Loucy (cell line): ENCODE measurements at regions not wholly inside any gene's neighbourhood (a gene's known extent, or its start where the extent isn't known, plus 50 kb on each side); places are given as distances from the start of the nearest gene placed in this dataset.

Experiments used
- H2AFZ ChIP-seq: fragments of 200-600 bp; sonication (generic); 2 replicates; pipeline ENCODE4 v1.6.0; 2016; ENCODE audit warnings: antibody characterized with exemption, mild to moderate bottlenecking, low read length, moderate library complexity
- H3F3A ChIP-seq: fragments of 200-600 bp; 2 replicates; pipeline ENCODE4 v1.6.0; 2016; ENCODE audit warnings: antibody characterized with exemption, low read depth, mild to moderate bottlenecking
- H3K27me3 ChIP-seq: fragments of 200-600 bp; sonication (generic); 2 replicates; pipeline ENCODE4 v1.6.1; 2014; ENCODE audit warnings: low read length, mild to moderate bottlenecking; ENCODE audit not compliant: insufficient read depth, poor library complexity, severe bottlenecking
- H3K36me3 ChIP-seq: fragments of 200-600 bp; sonication (generic); 2 replicates; pipeline ENCODE4 v1.6.1; 2016; ENCODE audit warnings: low read length; ENCODE audit not compliant: insufficient read depth
- H3K4me1 ChIP-seq: fragments of 200-600 bp; sonication (generic); 2 replicates; pipeline ENCODE4 v1.5.1; 2014; ENCODE audit warnings: low read length, mild to moderate bottlenecking; ENCODE audit not compliant: insufficient read depth, poor library complexity, severe bottlenecking
- H3K4me2 ChIP-seq: fragments of 200-600 bp; sonication (generic); 2 replicates; pipeline ENCODE4 v1.6.0; 2014; ENCODE audit warnings: antibody characterized with exemption, low read length, low read depth, mild to moderate bottlenecking; ENCODE audit not compliant: poor library complexity, severe bottlenecking
- H3K4me3 ChIP-seq: fragments of 200-600 bp; sonication (generic); 2 replicates; pipeline ENCODE4 v1.5.1; 2014; ENCODE audit warnings: low read length, mild to moderate bottlenecking, mixed read lengths; ENCODE audit not compliant: poor library complexity, severe bottlenecking
- H3K79me2 ChIP-seq: fragments of 200-600 bp; sonication (generic); 2 replicates; pipeline ENCODE4 v1.6.1; 2014; ENCODE audit warnings: low read length; ENCODE audit not compliant: insufficient read depth
- H3K9ac ChIP-seq: fragments of 200-600 bp; sonication (generic); 2 replicates; pipeline ENCODE4 v1.6.0; 2014; ENCODE audit warnings: mild to moderate bottlenecking, low read depth, low read length, moderate library complexity; ENCODE audit not compliant: poor library complexity, severe bottlenecking
- H3K9me2 ChIP-seq: fragments of 200-600 bp; sonication (generic); replicated peaks from 2 replicates; pipeline ENCODE4 v1.6.1; 2016; ENCODE audit warnings: low read depth, low read length, mixed read lengths
- H3K9me3 ChIP-seq: fragments of 200-600 bp; sonication (generic); 2 replicates; pipeline ENCODE4 v1.6.1; 2014; ENCODE audit warnings: mild to moderate bottlenecking, antibody characterized with exemption, low read length, low read depth; ENCODE audit not compliant: insufficient read depth
- H4K20me1 ChIP-seq: fragments of 200-600 bp; sonication (generic); 2 replicates; pipeline ENCODE4 v1.6.0; 2014; ENCODE audit warnings: antibody characterized with exemption, low read length, mild to moderate bottlenecking; ENCODE audit not compliant: insufficient read depth, poor library complexity, severe bottlenecking
- EZH2phosphoT487 ChIP-seq: fragments of 200-600 bp; IDR thresholded peaks from 2 replicates; pipeline ENCODE4 v1.6.1; 2018; ENCODE audit warnings: antibody characterized with exemption, mild to moderate bottlenecking, moderate library complexity, borderline replicate concordance
- TF ChIP-seq, protein P1 (sequence below): fragments of 200-600 bp; sonication (generic); conservative IDR thresholded peaks from 2 replicates; pipeline ENCODE4 v1.5.1; 2014; ENCODE audit warnings: mild to moderate bottlenecking, antibody characterized with exemption, low read length

DNA sequence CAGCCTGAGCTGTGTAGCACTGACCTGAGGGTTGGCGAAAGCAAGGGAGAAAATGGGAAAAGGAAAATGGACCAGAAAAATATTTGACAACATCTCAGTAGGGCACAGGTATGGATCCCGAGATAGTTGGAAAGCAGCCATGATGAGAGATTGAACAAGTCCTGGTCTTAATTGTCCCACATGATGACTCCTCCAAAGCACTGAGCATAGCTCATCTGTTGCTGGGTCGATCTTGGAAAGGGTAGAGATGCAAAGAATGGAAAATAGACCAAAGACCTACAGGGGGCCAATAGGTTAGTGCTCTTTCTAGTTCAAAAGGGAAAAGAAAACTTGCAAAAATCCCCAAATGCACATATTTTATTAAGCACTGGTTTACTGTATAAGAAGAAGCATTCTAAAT is 251.9 kb downstream of the SEC23A start:
- no peaks in the 10 kb centered on the region for H3K4me1 ChIP-seq
- no peak overlapping the region for H3K9ac ChIP-seq
- no peaks in the 10 kb centered on the region for H3F3A ChIP-seq
- no peaks in the 10 kb centered on the region for H3K27me3 ChIP-seq
- no peaks in the 10 kb centered on the region for H3K36me3 ChIP-seq
- no peak overlapping the region for H3K4me3 ChIP-seq
- no peak overlapping the region for H3K4me2 ChIP-seq
- H3K79me2 ChIP-seq, result no peaks in the 10 kb centered on the region
- TF ChIP-seq EZH2phosphoT487, result no peak
- TF ChIP-seq, protein P1, sequence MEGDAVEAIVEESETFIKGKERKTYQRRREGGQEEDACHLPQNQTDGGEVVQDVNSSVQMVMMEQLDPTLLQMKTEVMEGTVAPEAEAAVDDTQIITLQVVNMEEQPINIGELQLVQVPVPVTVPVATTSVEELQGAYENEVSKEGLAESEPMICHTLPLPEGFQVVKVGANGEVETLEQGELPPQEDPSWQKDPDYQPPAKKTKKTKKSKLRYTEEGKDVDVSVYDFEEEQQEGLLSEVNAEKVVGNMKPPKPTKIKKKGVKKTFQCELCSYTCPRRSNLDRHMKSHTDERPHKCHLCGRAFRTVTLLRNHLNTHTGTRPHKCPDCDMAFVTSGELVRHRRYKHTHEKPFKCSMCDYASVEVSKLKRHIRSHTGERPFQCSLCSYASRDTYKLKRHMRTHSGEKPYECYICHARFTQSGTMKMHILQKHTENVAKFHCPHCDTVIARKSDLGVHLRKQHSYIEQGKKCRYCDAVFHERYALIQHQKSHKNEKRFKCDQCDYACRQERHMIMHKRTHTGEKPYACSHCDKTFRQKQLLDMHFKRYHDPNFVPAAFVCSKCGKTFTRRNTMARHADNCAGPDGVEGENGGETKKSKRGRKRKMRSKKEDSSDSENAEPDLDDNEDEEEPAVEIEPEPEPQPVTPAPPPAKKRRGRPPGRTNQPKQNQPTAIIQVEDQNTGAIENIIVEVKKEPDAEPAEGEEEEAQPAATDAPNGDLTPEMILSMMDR, result no peak
- H2AFZ ChIP-seq, result no peak overlapping the region
- H4K20me1 ChIP-seq, result no peaks in the 10 kb centered on the region
- H3K9me3 ChIP-seq, result no peaks in the 10 kb centered on the region
- H3K9me2 ChIP-seq, result no peaks in the 10 kb centered on the region

DNA sequence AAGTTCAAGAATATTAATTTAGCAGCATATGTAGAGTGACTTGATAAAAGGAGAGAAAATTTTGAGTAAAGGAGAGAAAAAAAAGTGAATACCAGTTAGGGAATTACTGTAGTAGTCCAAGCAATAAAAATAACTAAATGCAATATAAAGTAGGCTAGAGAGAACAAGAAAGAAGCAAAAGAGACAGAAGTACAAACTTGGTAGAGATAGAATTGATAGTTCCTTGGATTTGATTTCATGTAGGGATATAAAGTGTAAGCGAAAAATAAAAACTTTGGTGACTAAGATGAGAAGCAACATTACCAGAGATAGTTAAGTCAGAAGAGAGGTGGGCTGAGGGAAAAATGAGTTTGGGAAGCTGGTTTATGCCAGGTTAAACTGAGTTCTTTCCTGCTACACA is 252.4 kb downstream of the SEC23A start:
- Histone ChIP-seq H3K27me3 (no peaks in the 10 kb centered on the region), H3K4me3 (no peak overlapping the region), H3K79me2 (no peaks in the 10 kb centered on the region), H3F3A (no peaks in the 10 kb centered on the region), H3K36me3 (no peaks in the 10 kb centered on the region), H4K20me1 (no peaks in the 10 kb centered on the region), H3K4me1 (no peaks in the 10 kb centered on the region), H3K4me2 (no peak overlapping the region), H3K9ac (no peak overlapping the region), H2AFZ (no peak overlapping the region), H3K9me2 (no peaks in the 10 kb centered on the region), H3K9me3 (no peaks in the 10 kb centered on the region)
- TF ChIP-seq, protein P1, result no peak
- TF ChIP-seq EZH2phosphoT487, result no peak

DNA sequence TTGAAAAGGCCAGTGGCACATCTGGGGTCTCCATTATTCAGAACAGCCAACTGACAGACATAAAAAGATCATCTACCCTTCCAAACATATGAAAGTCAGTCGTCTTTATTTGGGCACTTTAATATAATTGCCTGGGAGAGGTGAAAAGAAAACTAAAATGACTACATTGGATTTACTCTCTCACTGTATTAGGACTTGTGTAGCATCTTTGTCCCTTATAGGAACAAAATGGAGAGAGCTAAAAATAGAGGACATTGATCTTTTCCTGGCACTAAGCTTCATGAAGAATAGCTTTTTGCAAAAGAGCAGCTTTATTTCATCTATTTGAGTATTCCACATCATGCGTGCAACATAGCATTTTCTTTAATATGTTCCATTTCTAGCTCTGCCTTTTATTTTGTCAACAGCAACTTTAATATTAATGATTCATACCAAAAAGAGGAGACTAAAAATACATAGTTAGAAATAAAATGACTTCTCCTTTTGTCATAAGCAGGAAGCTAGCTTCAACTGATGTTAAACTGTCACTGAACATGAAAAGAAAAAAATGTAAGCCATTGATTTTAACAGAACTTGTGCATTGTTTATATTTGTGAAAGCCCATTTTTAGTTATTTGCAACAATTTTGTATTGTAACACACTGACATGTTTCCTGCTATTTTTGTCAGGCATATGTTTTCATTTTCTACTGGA is 254.6 kb downstream of the SEC23A start:
- H3K9me3 ChIP-seq, result no peaks in the 10 kb centered on the region

More for the DNA sequence above, 254.6 kb downstream of the SEC23A start:
- Histone ChIP-seq H3K36me3 (no peaks in the 10 kb centered on the region), H4K20me1 (no peaks in the 10 kb centered on the region), H3K27me3 (no peaks in the 10 kb centered on the region), H3K79me2 (no peaks in the 10 kb centered on the region), H3K9me2 (no peaks in the 10 kb centered on the region), H3K4me1 (no peaks in the 10 kb centered on the region), H2AFZ (no peak overlapping the region), H3K4me3 (no peak overlapping the region), H3K9ac (no peak overlapping the region), H3F3A (no peaks in the 10 kb centered on the region), H3K4me2 (no peak overlapping the region)
- TF ChIP-seq, protein P1, result no peak
- no peak for TF ChIP-seq EZH2phosphoT487
